ENCODE measurements at regions not wholly inside any gene's neighbourhood (a gene's known extent, or its start where the extent isn't known, plus 50 kb on each side); places are given as distances from the start of the nearest gene placed in this dataset.

- H4K20me1 ChIP-seq (ENCODE audit: insufficient read depth) = no peaks in the 10 kb centered on the region
- no peak for ATAC-seq
- no peak overlapping the region for H3K27ac ChIP-seq (ENCODE audit: low read depth, low read length)
- H3K9ac ChIP-seq (ENCODE audit: low read length) = no peak overlapping the region
- H3K79me2 ChIP-seq (ENCODE audit: insufficient read depth, low read length) = no peaks in the 10 kb centered on the region
- intact Hi-C loops (cut with micrococcal nuclease) = no loop called here
- no peak overlapping the region for H3K4me2 ChIP-seq (ENCODE audit: low read length)
- H2AFZ ChIP-seq (ENCODE audit: low read depth, low read length, poor library complexity, severe bottlenecking) = no peak overlapping the region
- H3K36me3 ChIP-seq (ENCODE audit: control insufficient read depth in 1 of 2, insufficient read depth in 2 of 2, low read length in 2 of 2) = no peaks in the 10 kb centered on the region
- DNase-seq (ENCODE audit: low read depth, low spot score) = no peak
- BruUV-seq (replicated peaks) = no TSS peak
- CTCF ChIA-PET = no interaction called here
- POLR2A ChIA-PET = no interaction called here
- H3K9me2 ChIP-seq (ENCODE audit: insufficient read depth) = no peaks in the 10 kb centered on the region
- RAD21 ChIA-PET (ENCODE audit: low non-redundant PET in 1 of 2, low total read pairs in 2 of 2, uncharacterized antibody in 2 of 2, unreplicated experiment in 2 of 2) = no interaction called here
- H3K27me3 ChIP-seq (ENCODE audit: insufficient read depth, low read length) = no peaks in the 10 kb centered on the region
- H3K9me3 ChIP-seq (ENCODE audit: control insufficient read depth in 1 of 2, insufficient read depth in 1 of 2, low read depth in 1 of 2, low read length in 2 of 2) = peaks cover 15 to 45% of the 10 kb centered on the region in 2 experiments; a peak in 2 of 4 replicates
- TF ChIP-seq FOSL1 (IDR thresholded peaks at IDR 0.05; ENCODE audit: low read depth) (no peak), ELF1 (IDR thresholded peaks at IDR 0.05; ENCODE audit: borderline replicate concordance, low read depth) (no peak), POLR2AphosphoS5 (IDR thresholded peaks at IDR 0.05; ENCODE audit: low read depth, low read length) (no peak), SRF (IDR thresholded peaks at IDR 0.05; ENCODE audit: low read depth) (no peak), EZH2phosphoT487 (IDR thresholded peaks at IDR 0.05; ENCODE audit: borderline replicate concordance) (no peak), SIN3A (IDR thresholded peaks at IDR 0.05; ENCODE audit: low read depth) (no peak), RAD21 (IDR thresholded peaks at IDR 0.05; ENCODE audit: low read depth) (no peak), ZNF274 (IDR thresholded peaks at IDR 0.05; ENCODE audit: low read depth, low read length) (no peak), EZH2 (IDR thresholded peaks at IDR 0.05) (no peak), MAX (IDR thresholded peaks at IDR 0.05) (no peak), TCF7L2 (IDR thresholded peaks at IDR 0.05; ENCODE audit: borderline replicate concordance, extremely low read depth, insufficient read depth, insufficient read length) (no peak), ZFX (IDR thresholded peaks at IDR 0.05) (no peak), POLR2A (IDR thresholded peaks at IDR 0.05; ENCODE audit: borderline replicate concordance, extremely low read depth, insufficient read depth, insufficient read length) (no peak), EGR1 (IDR thresholded peaks at IDR 0.05; ENCODE audit: low read depth) (no peak), YY1 (IDR thresholded peaks at IDR 0.05; ENCODE audit: extremely low read depth, insufficient replicate concordance, low read depth, low read length) (no peak)
- TF ChIP-seq, protein P1, sequence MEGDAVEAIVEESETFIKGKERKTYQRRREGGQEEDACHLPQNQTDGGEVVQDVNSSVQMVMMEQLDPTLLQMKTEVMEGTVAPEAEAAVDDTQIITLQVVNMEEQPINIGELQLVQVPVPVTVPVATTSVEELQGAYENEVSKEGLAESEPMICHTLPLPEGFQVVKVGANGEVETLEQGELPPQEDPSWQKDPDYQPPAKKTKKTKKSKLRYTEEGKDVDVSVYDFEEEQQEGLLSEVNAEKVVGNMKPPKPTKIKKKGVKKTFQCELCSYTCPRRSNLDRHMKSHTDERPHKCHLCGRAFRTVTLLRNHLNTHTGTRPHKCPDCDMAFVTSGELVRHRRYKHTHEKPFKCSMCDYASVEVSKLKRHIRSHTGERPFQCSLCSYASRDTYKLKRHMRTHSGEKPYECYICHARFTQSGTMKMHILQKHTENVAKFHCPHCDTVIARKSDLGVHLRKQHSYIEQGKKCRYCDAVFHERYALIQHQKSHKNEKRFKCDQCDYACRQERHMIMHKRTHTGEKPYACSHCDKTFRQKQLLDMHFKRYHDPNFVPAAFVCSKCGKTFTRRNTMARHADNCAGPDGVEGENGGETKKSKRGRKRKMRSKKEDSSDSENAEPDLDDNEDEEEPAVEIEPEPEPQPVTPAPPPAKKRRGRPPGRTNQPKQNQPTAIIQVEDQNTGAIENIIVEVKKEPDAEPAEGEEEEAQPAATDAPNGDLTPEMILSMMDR (IDR thresholded peaks at IDR 0.05 in 2 of 3, conservative IDR thresholded peaks at IDR 0.05 in 1 of 3; ENCODE audit: borderline replicate concordance in 1 of 3, insufficient read depth in 1 of 3, low read depth in 2 of 3, low read length in 2 of 3) = no peak
- TF ChIP-seq, protein P2, sequence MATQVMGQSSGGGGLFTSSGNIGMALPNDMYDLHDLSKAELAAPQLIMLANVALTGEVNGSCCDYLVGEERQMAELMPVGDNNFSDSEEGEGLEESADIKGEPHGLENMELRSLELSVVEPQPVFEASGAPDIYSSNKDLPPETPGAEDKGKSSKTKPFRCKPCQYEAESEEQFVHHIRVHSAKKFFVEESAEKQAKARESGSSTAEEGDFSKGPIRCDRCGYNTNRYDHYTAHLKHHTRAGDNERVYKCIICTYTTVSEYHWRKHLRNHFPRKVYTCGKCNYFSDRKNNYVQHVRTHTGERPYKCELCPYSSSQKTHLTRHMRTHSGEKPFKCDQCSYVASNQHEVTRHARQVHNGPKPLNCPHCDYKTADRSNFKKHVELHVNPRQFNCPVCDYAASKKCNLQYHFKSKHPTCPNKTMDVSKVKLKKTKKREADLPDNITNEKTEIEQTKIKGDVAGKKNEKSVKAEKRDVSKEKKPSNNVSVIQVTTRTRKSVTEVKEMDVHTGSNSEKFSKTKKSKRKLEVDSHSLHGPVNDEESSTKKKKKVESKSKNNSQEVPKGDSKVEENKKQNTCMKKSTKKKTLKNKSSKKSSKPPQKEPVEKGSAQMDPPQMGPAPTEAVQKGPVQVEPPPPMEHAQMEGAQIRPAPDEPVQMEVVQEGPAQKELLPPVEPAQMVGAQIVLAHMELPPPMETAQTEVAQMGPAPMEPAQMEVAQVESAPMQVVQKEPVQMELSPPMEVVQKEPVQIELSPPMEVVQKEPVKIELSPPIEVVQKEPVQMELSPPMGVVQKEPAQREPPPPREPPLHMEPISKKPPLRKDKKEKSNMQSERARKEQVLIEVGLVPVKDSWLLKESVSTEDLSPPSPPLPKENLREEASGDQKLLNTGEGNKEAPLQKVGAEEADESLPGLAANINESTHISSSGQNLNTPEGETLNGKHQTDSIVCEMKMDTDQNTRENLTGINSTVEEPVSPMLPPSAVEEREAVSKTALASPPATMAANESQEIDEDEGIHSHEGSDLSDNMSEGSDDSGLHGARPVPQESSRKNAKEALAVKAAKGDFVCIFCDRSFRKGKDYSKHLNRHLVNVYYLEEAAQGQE (IDR thresholded peaks at IDR 0.05; ENCODE audit: low read depth) = no peak
- TF ChIP-seq, protein P3, sequence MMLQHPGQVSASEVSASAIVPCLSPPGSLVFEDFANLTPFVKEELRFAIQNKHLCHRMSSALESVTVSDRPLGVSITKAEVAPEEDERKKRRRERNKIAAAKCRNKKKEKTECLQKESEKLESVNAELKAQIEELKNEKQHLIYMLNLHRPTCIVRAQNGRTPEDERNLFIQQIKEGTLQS (IDR thresholded peaks at IDR 0.05) = no peak
- H3K4me3 ChIP-seq (replicated peaks in 1 of 2; ENCODE audit: low read depth in 1 of 2, low read length in 2 of 2) = no peak overlapping the region
- H3K4me1 ChIP-seq (ENCODE audit: control insufficient read depth in 1 of 2, insufficient read depth in 2 of 2, low read length in 2 of 2) = no peaks in the 10 kb centered on the region
Observed at GRCh38 chr15:47618241-47618640, 99.1 kb upstream of the SEMA6D start.

Data from HCT116 (cell line).